DND-41 (cell line): ENCODE measurements at regions not wholly inside any gene's neighbourhood (a gene's known extent, or its start where the extent isn't known, plus 50 kb on each side); places are given as distances from the start of the nearest gene placed in this dataset.

Source experiments
- ATAC-seq: fragments of 200-7000 bp; cut with Tn5 transposase; 3 replicates; pipeline ENCODE4 v1.9.1; 2021; ENCODE audit warnings: low read depth; ENCODE audit not compliant: insufficient read depth
- DNase-seq: peaks from one replicate; pipeline ENCODE4 v3.0.0-alpha.2; 2020
- H2AFZ ChIP-seq: 2 replicates; pipeline ENCODE4 v1.6.0; 2012; ENCODE audit warnings: low read depth, low read length
- H3K27ac ChIP-seq: 2 replicates; pipeline ENCODE4 v1.5.1; 2012; ENCODE audit warnings: low read length, inconsistent platforms
- H3K27me3 ChIP-seq: fragments of 200-600 bp; sonication (generic); 2 replicates; pipeline ENCODE4 v1.6.0; 2012; ENCODE audit warnings: low read length, mild to moderate bottlenecking, inconsistent platforms; ENCODE audit not compliant: insufficient read depth, poor library complexity
- H3K36me3 ChIP-seq: 2 replicates; pipeline ENCODE4 v1.5.1; 2012; ENCODE audit warnings: low read length, inconsistent platforms; ENCODE audit not compliant: insufficient read depth
- H3K4me1 ChIP-seq: 2 replicates; pipeline ENCODE4 v1.5.1; 2012; ENCODE audit warnings: mild to moderate bottlenecking, low read length; ENCODE audit not compliant: insufficient read depth
- H3K4me2 ChIP-seq: 2 replicates; pipeline ENCODE4 v1.6.0; 2012; ENCODE audit warnings: mild to moderate bottlenecking, moderate library complexity, low read length, inconsistent platforms; ENCODE audit not compliant: insufficient read depth
- H3K4me3 ChIP-seq, 2 experiments: fragments of 200-600 bp in 1 of 2; shearing (Covaris generic) in 1 of 2; 2 replicates each; pipeline ENCODE4 v1.5.1; 2012 to 2016; ENCODE audit warnings: inconsistent platforms in 2 of 2, low read length in 2 of 2, mild to moderate bottlenecking in 2 of 2, low read depth in 1 of 2, moderate library complexity in 1 of 2
- H3K79me2 ChIP-seq: 2 replicates; pipeline ENCODE4 v1.6.0; 2012; ENCODE audit warnings: low read length, inconsistent platforms; ENCODE audit not compliant: insufficient read depth
- H3K9ac ChIP-seq: 2 replicates; pipeline ENCODE4 v1.6.0; 2012; ENCODE audit warnings: low read depth, mild to moderate bottlenecking, inconsistent platforms, low read length, moderate library complexity
- H3K9me3 ChIP-seq: 2 replicates; pipeline ENCODE4 v1.5.1; 2012; ENCODE audit warnings: low read length, moderate library complexity, mild to moderate bottlenecking, inconsistent platforms; ENCODE audit not compliant: insufficient read depth, severe bottlenecking
- H4K20me1 ChIP-seq: 2 replicates; pipeline ENCODE4 v1.6.0; 2012; ENCODE audit warnings: low read length; ENCODE audit not compliant: insufficient read depth
- EZH2 ChIP-seq: IDR thresholded peaks from 3 replicates; pipeline ENCODE4 v1.6.1; 2012; ENCODE audit warnings: borderline replicate concordance, low read depth, mild to moderate bottlenecking, moderate library complexity, low read length, inconsistent platforms; ENCODE audit not compliant: severe bottlenecking
- TF ChIP-seq, protein P1 (sequence below): IDR thresholded peaks from 2 replicates; pipeline ENCODE4 v1.5.1; 2012; ENCODE audit warnings: borderline replicate concordance, low read length, moderate library complexity, mild to moderate bottlenecking; ENCODE audit not compliant: poor library complexity, severe bottlenecking; ENCODE audit errors: extremely low read depth

DNA sequence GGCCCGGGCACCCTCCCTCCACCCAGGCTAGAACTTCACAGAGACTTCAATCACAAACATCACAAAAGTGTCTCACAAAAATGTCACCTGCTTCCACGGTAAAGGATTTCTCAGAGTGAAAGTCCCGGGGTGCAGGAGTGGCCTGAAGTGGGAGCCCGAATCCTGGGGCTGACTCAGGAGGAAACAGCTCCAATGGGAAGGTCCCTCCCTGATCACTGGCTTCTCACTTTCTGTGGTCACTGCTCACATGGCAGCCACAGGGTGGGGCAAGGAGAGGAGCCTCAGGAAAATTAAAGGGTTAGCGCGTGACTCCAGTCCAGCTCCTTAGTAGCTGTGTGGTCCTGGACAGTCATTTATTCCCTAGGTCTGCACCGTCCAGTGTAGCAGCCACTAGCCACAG, 564.5 kb upstream of the B3GAT1 start:
- H3K27ac ChIP-seq: no peak overlapping the region
- TF ChIP-seq EZH2: no peak
- no peak overlapping the region for H2AFZ ChIP-seq
- no peak overlapping the region for H3K4me3 ChIP-seq
- H3K9ac ChIP-seq: no peak overlapping the region
- H4K20me1 ChIP-seq: no peaks in the 10 kb centered on the region
- no peaks in the 10 kb centered on the region for H3K9me3 ChIP-seq
- no peaks in the 10 kb centered on the region for H3K4me1 ChIP-seq
- no peaks in the 10 kb centered on the region for H3K79me2 ChIP-seq
- no peak for ATAC-seq
- no peak for DNase-seq
- H3K36me3 ChIP-seq: no peaks in the 10 kb centered on the region
- peaks cover 23% of the 10 kb centered on the region for H3K27me3 ChIP-seq
- H3K4me2 ChIP-seq: no peak overlapping the region

DNA sequence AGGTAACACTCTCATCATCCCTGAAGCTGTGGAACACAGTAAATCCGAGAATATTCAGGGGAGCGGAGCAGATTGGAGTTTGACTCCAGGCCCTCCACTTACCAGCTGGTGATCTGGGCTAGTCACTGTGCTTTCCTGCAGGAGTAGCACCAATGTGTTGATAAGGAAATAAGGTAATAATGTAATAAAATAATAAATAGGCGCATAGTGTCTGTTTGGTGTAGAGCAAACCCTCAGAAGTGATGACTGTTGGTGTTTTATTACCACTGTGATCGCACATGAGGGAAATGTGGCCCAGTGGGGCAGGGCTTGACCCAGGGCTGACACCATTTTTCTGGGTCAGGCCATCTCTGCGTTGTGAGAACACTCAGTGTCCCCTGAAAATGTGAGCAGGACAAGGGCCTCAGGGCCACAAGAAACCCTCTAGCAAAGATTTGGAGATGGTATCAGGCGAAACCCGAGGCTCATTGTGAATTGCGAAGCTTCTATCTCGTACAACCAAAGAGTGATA, 563.9 kb upstream of the B3GAT1 start:
- no peaks in the 10 kb centered on the region for H3K9me3 ChIP-seq
- H3K4me2 ChIP-seq: no peak overlapping the region
- H3K36me3 ChIP-seq: no peaks in the 10 kb centered on the region
- H3K27ac ChIP-seq: no peak overlapping the region
- no peaks in the 10 kb centered on the region for H4K20me1 ChIP-seq
- TF ChIP-seq, protein P1, sequence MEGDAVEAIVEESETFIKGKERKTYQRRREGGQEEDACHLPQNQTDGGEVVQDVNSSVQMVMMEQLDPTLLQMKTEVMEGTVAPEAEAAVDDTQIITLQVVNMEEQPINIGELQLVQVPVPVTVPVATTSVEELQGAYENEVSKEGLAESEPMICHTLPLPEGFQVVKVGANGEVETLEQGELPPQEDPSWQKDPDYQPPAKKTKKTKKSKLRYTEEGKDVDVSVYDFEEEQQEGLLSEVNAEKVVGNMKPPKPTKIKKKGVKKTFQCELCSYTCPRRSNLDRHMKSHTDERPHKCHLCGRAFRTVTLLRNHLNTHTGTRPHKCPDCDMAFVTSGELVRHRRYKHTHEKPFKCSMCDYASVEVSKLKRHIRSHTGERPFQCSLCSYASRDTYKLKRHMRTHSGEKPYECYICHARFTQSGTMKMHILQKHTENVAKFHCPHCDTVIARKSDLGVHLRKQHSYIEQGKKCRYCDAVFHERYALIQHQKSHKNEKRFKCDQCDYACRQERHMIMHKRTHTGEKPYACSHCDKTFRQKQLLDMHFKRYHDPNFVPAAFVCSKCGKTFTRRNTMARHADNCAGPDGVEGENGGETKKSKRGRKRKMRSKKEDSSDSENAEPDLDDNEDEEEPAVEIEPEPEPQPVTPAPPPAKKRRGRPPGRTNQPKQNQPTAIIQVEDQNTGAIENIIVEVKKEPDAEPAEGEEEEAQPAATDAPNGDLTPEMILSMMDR: no peak
- TF ChIP-seq EZH2: no peak
- peaks cover 24% of the 10 kb centered on the region for H3K27me3 ChIP-seq
- DNase-seq (no peak), ATAC-seq (no peak)
- no peaks in the 10 kb centered on the region for H3K79me2 ChIP-seq
- no peak overlapping the region for H3K4me3 ChIP-seq
- H2AFZ ChIP-seq: no peak overlapping the region
- no peaks in the 10 kb centered on the region for H3K4me1 ChIP-seq
- no peak overlapping the region for H3K9ac ChIP-seq

- no peaks in the 10 kb centered on the region for H3K4me1 ChIP-seq
- peaks cover 18% of the 10 kb centered on the region for H3K27me3 ChIP-seq
- H3K9ac ChIP-seq: no peak overlapping the region
- H3K36me3 ChIP-seq: no peaks in the 10 kb centered on the region
- no peak overlapping the region for H3K4me2 ChIP-seq
- no peaks in the 10 kb centered on the region for H3K79me2 ChIP-seq
- H3K4me3 ChIP-seq: no peak overlapping the region
- H2AFZ ChIP-seq: no peak overlapping the region
- no peaks in the 10 kb centered on the region for H3K9me3 ChIP-seq
- DNase-seq (no peak), ATAC-seq (no peak)
- no peaks in the 10 kb centered on the region for H4K20me1 ChIP-seq
- no peak overlapping the region for H3K27ac ChIP-seq
- TF ChIP-seq EZH2: no peak
- TF ChIP-seq, protein P1: no peak
Measured at GRCh38 chr11:134973801-134974200, 561.8 kb upstream of the B3GAT1 start.

DNA sequence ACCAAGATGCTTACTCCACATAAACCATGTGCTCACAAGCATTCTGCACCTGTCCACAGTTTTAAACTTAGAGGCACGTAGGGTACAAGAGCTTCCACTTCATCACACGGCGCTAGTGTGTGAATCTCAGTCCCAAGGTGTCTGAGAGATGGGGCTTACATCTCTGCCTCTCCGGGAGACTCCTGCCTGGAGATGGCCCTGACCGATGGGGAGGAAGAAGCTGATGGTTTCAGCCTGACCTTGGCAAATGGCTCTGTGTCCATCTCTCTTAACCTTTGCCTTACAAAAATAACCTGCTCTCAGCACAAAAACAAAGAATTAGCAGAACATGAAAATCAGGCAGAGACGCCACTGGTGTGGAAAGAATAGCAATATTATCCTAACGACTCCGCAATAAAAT, 559.3 kb upstream of the B3GAT1 start:
- H3K36me3 ChIP-seq: no peaks in the 10 kb centered on the region
- ATAC-seq (no peak), DNase-seq (no peak)
- H3K4me1 ChIP-seq: no peaks in the 10 kb centered on the region
- H3K4me3 ChIP-seq: no peak overlapping the region
- H3K9ac ChIP-seq: no peak overlapping the region
- no peaks in the 10 kb centered on the region for H3K79me2 ChIP-seq
- H3K27ac ChIP-seq: no peak overlapping the region
- H3K27me3 ChIP-seq: peaks cover 18% of the 10 kb centered on the region
- H3K9me3 ChIP-seq: no peaks in the 10 kb centered on the region
- H3K4me2 ChIP-seq: no peak overlapping the region
- H4K20me1 ChIP-seq: no peaks in the 10 kb centered on the region
- no peak overlapping the region for H2AFZ ChIP-seq
- TF ChIP-seq, protein P1: no peak
- TF ChIP-seq EZH2: no peak
